RPMI8226 (cell line): ENCODE measurements at regions not wholly inside any gene's neighbourhood (a gene's known extent, or its start where the extent isn't known, plus 50 kb on each side); places are given as distances from the start of the nearest gene placed in this dataset.
"Not testable (repeated sequence)": the region's sequence is repeated elsewhere in the genome, so short reads cannot be mapped to it uniquely, and the experiment has no call there.

Experiments
- DNase-seq: peaks from one replicate; pipeline ENCODE4 v3.0.0-alpha.2; 2015

DNA sequence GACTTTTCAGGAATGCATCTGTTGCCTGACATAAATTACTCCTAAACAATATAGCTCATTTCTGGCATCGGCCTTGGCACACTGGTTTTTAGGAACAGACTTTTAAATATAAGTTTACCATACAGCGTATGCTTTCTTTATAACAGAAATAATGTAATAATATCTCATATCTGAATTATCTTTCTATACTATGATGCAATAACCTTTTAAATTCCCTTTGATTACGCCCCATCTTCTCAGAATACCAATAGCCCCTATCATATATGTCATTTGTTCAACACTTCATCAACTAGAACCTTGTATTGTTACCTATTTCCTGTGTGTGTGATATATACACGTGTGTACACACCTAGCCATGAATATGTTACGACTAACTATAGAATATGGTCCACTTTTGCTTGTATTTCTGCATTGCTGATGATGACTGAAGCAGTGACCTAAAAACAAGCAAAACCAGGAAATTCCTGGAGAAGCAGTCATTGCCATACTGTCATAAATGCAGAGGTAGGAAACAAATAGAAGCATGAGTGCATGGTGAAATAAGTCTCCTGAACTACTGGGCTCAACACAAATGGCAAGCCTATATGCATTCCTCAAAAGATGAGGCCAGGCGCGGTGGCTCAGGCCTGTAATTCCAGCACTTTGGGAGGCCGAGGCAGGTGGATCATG is 618.4 kb upstream of the NRP1 start:
- no peak for DNase-seq

DNA sequence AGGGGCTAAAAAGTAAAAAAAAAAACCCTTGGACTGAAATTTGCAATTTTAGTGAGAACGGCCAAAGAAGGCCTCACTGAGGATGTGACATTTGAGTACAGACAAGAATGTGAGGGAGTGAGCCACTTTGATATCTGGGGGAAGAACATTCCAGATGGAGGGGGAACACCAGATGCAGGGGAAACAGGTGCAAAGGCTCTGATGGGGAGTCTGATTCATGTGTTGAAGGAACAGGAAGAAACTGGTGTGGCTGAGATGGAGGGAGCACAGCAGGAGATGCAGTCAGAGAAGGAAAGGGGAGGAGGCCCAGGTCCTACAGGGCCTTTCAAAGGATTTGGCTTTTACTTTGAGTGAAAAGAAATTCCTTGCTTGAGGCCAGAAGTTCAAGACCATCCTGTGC is 615.7 kb upstream of the NRP1 start:
- DNase-seq = no peak

DNA sequence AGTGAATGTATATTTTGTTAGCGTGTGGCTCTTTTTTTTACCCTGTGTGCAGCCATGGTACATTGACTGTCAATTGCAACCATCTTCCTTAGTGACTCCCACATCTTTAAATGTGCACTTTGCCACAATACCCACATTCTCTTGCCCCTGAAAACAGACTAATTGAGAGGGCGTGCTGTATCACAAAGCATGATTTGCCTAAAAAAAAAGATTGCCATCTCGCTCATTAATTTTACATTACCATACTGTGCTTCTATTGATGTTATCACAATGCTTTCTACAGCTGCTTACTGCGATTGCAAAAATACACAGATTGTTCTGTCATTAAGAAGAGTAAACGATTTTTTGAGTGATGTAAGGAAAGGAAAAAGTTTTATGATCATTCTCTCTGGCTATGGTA is 613.1 kb upstream of the NRP1 start:
- DNase-seq = no peak

DNA sequence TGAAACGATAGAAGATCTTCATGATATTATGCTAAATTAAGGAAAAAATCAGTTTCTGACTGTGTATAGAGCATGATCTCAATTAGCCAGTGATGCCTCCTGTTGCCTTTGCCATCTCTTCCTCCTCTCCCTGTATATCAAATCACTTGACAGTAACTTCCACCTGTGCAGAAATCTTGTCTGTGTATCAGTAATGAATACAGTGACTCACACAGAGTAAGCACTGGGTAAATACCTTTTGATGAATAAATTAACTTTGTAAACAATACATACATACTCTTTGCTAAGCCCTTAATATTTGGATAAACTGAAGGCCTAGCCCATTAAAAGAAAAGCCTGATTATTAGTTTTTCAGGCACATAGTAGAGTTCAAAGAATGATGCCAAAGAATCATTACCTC is 610.6 kb upstream of the NRP1 start:
- no peak for DNase-seq

DNA sequence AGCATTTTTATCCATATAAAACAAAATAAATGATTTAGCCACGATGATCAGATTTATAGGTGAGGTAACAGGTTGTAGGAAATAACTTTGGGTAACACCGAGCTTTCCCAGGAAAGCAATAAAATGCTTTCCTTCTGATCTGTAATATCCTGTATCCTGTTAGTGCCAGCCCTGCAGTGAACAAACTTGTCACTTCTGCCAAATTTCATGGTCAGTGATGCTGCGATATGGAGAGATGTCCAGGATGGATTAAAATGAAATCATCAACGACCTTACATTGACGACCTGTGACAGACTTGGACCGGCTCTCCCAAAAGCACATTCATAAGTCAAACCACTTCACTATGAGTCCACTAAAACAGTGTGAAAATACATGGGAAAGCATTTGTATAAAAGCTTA is 608.0 kb upstream of the NRP1 start:
- DNase-seq = no peak

DNA sequence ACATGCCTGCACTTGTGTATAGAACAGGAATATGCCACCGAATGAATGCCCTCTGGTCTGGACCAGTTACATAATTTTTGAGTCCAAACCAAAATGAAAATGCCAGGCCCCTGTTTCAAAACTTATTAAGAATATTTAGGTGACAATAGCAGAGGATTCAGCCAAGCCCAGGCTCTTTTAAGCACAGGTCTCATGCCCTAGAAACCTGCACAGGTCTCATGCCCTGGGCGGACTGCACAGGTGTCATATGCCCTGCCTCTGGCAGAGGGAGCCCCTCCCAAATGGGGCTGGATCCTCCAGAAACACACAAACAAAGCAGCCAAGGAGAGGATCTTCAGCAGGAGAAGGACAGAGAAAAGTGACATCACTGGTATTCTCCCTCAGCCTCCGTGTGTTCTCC is 605.4 kb upstream of the NRP1 start:
- DNase-seq = no peak

DNA sequence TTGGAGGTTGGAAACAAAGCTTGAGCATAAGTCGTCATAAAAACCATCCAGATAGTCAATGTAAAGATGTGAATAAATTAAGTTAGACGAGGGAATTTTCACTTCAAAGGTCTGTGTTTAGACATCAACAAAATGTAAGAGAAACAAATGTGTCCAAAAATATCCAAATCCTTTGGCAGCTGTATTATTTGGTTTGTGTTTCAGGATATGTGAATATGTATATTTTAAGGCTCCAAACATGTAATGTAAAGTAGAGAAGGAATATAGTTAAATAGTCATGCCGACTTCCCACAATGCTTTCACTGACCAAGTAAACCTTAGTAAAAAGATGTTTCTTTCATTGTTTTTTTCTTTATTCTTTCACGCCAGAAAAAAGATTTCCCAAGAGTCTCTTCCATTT is 604.9 kb upstream of the NRP1 start:
- no peak for DNase-seq

DNA sequence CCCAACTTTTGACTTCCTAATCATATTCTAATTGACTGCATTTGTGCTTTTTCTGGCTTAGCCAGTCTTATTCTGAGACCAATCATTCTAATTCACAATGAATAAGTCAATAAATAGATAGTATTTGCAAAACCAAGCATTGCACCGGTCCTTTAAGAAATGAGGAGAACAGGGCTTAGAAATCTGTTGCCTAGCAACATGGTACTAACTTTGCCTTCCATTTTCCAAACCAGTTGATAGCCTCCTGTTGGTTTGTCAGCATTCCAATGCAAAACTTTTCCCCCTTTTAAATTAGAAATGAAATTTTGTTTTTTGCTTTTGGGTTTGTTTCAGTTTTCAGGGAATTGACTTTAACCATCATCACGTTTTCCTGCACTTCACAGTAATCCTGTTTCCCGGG is 603.5 kb upstream of the NRP1 start:
- no peak for DNase-seq

DNA sequence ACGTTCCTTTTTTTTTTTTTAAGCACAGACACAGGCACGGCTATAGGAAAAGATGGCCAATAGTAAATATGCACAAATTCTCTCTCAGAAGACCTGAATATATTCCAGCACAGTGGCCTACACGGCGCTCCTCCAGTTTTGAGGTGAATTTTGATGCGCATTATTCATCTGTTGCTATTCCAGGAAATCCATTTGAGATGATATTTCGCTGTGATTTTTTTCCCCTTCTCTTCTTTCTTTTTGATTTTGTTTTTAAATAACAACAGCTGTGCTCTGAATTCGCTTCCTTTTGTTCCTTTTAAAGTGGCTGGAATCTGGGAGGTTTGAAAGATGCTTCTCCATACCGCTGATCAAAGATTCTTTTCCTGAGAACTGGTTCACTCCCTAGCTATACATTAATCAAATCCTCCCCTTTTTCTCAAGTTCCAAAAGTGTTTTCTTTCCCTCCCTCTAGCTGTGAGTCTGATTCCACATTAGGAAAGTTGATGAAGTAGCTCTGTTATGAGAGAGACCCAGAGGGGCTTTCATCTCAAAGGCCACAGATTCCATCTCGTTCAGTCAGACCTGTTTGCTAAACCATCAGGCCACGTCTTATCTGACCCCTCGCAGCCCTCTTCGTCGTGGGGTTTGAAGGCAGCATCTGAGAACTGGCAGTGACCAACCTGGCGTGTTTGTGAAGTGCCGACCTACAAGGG is 602.7 kb upstream of the NRP1 start:
- no peak for DNase-seq

DNA sequence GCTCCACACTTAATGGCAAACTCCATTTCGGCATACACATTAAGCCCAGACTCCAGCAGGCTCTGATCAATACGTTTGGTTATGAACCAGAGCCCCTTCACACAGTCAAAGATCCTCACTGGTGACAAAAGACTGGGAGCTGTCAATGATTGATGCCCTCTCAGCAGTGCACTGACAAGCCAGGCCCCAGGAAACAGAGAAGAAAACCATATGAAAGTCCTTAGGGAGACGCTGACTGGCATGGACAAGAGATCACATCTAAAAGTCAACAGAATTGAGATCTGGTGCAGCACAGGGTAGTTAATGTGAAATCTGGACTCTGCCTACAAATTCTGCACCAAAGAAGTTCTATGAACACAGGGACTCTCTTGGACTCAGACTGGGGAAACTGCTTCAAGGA is 600.9 kb upstream of the NRP1 start:
- DNase-seq = no peak

DNA sequence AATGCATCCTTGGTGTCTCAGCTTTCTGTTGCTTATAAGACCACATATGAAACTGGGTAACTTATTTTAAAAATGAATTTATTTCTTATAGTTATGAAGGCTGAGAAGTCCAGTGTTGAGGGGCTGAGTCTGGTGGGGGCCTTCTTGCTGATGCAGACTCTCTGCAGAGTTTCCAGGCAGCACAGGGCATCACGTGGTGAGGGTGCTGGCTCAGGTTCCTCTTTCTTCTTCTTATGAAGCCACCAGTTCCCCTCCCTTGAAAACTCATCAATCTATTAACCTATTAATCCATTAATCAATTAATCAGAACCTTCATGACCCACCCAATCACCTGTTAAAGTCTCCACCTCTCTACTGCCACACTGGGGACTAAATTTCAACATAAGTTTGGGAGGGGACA is 595.6 kb upstream of the NRP1 start:
- no peak for DNase-seq

DNA sequence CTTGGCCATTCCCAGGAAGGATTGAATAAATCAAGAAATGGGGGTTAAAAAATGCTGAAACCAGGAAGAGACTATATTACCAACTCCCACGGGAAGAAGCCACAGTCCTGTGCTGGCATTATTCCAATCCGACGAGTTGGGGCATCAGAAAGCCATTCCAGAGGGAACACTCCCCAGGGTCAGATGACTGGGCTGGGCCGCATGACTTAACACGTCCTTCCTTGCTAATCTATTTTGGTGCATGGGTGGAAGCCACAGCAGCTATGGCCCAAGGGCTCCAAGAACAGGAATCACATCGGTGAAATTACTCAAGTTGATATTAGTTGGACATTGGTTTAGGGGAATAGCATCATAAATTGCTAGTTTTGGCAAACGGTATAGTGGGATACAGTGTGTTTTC is 592.9 kb upstream of the NRP1 start:
- DNase-seq = no peak

DNA sequence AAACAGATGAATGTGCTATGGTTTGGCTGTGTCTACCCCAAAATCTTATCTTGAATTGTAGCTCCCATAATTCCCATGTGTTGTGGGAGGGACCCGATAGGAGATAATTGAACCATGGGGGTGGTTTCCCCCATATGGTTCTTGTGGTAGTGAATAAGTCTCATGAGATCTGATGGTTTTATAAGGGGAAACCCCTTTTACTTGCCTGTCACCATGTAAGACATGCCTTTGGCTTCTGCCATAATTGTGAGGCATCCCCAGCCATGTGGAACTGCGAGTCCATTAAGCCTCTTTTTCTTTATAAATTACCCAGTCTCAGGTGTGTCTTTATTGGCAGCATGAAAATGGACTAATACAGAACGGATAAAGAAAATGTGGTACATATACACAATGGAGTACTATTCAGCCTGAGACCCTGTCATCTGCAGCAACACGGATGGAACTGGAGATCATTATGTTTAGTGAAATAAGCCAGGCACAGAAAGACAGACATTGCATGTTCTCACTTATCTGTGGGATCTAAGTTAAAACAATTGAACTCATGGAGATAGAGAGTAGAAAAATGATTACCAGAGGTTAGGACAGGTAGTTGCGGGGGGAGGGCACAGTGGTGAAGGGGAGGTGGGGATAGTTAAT is 587.6 kb upstream of the NRP1 start:
- DNase-seq = no peak

DNA sequence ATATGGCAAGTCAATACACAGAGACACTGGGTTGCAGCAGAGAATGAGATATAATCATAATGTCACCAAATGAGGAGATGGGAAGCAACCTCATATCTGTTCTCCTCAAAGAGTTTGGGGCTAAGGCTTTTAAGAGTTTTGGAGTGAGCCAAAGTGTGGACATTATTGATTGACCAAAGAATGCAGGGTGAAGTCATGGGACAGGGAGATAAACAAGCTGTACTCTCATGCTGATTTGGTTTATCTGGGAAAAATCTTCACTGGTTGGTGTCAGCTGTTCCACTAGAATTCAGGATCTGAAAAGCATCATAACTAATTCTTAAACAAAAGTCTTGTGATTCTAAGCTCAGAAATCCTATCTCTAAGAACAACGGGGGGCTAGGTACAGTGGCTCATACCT is 585.9 kb upstream of the NRP1 start:
- no peak for DNase-seq

DNA sequence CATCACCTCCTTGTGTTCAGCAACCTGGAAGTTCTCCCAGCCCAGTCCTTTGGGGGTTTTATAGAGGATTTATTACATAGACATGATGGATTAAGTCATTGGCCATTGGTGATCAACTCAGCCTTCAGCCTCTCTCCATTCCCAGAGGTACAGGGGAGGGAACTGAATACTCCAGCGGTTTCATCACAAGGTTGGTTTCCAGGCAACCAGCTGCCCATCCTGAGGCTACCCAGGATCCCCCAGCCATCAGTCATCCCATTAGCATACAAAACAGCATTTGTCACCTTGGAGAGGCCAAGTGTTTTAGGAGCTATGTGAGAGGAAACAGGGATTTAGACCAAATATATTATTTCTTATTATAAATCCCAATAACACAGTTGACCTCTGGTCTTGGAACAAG is 584.8 kb upstream of the NRP1 start:
- DNase-seq = no peak

DNA sequence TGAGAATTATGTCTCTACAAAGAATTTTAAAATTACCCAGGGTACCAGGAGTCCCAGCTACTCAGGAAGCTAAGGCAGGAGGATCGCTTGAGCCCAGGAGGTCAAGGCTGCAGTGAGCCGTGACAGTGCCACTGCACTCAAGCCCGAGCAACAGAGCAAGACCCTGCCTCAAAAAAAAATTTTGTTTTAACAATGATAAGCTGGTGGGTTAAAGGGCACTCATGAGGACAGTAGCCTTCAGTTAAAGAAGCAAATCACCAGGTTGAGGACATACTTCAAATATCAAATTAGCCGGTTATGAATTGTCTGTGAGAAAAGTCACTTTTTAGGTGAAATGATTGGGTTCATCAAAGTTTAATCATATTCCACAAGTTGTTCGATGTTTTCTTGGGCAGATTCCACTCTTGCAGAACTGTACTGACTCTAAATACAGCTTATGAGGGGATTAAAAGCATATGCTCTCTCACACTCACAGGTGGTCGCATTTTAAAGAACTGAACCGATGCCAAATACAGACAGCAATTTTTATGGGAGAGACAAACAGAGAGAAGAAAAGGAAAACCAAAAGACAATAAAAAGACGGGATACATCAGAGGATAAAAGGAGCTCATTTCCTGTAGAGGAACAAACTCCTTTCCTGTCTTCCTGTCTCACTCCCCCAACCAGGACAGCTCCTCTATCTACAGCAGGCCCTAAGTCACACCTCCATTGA is 582.8 kb upstream of the NRP1 start:
- no peak for DNase-seq

DNA sequence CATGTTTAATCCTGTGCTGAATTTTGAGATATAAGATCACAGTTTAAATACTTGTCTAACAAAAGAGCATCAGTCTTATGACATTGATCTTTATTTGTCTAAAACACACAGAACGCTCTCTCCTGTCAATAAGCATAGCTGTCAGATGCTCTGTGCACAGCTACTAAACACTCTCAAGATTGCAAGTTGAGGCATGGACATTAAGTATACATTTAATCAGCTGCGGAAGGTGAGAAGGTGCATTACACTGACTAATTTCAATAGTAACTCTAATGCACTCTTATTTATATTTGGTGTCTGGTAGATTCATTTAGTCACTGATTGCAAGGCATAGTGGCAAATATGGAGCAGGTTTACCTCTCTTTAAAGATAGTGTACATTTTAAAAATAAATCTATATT is 580.3 kb upstream of the NRP1 start:
- no peak for DNase-seq

DNA sequence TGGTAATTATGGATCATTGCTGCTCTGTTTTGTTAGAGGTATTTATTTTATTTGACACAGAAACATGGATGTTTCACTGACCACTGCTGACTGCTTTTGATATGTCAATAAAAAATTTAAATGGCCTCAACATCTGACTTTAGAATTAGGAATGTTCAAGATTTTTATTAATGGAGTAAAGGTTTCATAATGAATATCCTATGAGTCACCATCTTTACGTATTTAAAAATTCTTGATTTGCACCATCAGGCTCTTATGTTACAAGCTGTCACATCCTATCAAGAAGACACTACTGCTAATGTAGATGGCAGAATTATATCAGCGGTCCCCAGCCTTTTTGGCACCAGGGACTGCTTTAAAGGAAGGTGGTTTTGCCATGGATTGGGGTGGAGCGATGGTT is 578.7 kb upstream of the NRP1 start:
- no peak for DNase-seq

DNA sequence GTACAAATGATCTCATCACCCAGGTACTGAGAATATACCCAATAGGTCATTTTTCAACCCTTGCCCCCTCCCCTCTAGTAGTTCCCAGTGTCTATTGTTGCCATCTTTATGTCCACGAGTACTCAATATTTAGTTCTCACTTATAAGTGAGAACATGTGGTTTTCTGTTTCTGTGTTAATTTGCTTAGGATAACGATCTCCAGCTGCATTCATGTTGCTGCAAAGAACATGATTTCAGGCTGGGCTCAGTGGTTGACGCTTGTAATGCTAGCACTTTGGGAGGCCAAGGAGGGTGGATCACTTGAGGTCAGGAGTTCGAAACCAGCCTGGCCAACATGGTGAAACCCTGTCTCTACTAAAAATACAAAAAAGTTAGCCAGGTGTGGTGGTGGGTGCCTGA is 575.0 kb upstream of the NRP1 start:
- DNase-seq = not testable (repeated sequence)

DNA sequence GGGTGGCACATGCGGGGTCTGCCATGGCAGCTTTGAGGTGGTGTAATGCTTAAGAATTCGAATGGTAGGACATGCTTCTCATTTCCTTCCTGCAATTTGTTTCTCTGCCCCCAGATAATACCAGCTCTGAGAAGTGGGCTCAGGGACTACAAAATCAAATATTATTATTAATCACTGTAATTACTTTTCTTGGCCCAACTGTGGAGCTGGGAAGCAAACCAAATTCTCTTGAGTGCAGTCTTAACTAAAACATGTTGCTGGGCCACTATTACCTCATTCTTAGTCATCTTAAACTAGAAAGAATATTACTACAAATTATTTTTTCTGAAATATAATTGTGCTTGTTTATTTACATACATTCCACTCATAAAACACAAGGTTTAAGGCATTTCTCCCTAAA is 566.7 kb upstream of the NRP1 start:
- DNase-seq = no peak

DNA sequence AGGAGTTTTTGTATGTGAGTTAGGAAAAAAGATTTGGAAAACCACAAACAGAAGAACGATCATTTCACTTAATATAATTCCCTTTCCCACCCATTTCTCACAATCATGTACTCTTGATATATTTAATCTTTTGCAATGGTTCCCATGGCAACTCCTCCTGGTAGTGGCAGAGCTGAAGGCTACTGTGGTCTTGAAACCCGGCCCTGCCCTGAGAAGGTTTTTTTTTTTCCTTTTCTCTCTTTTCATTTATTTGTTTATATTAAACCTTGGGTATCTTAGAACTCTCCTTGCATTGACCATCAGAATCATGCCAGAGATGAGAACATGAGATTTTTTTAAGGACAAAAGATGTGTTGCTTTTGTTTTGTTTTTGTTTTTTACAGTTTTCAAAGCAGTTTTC is 566.1 kb upstream of the NRP1 start:
- DNase-seq = no peak

DNA sequence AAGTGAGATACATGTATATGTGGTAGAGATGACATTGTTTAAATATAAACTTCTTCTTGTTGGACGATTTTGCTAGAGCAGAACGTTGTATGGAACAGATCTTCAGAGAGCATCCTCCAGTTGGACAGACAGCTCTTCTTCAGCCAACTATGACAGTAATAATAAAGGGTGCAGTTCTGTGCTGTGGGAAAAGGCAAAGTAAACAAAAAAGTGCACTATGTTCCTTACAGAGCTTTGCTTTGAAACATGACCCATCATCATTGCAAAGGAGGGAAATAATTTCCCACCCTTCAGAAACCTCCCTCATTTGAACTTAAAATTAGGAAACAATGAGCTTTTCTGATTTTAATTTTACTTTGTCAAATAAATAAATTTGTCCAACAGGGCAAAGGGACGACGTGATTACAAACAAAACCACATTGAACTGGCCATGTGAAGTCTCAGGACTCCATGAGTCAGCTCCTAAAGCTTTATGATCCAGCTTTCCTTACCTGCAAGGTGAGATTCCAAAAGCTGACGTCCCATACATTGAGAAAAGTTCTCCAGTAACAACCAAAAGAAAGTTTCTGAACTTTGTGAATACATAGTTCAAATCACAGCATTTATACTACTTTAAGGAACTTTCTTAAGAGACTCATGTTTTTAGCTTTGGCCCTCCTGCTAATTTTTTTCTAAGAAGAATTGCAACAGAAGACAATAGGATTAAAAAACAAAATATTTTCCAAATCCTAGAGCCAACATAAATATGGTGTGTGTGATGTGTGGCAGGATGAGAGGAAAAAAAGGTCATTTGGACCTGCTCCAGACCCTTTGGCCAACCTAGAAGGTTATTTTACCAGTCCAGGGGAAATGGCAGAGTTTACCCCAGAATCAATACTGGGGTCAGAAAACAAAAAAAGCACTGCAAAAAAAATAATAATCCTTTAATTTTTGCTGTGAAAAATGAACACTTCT is 565.4 kb upstream of the NRP1 start:
- no peak for DNase-seq

DNA sequence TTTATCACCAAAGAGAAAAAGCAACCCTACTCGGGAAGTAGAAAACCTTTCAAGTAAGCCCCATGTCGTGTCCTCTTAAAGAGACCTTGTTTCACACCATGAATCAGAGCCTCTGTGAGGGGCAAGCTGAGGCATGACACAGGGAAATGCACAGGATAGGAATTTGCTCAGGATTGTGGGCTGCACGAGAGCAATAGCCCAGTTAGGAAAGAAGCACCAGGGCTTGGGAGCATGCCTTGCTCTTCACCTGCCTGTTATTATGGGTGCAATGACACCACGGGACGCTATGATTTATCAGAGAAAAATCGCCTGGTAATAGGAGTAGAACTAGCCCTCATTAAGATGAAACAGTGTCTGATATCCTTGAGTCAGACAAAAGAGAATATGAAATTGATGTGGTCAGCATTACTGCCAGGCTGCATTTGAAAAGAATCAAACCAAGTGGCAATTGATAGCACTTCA is 562.9 kb upstream of the NRP1 start:
- DNase-seq = no peak
